Activated CD8-positive, alpha-beta memory T cell treated with anti-CD3 and anti-CD28 coated beads for 48 hours (primary cell): ENCODE measurements at regions not wholly inside any gene's neighbourhood (a gene's known extent, or its start where the extent isn't known, plus 50 kb on each side); places are given as distances from the start of the nearest gene placed in this dataset.

Experiments
- DNase-seq, 3 experiments: peaks; one replicate each; pipeline ENCODE4 v3.0.0-alpha.2; 2020; ENCODE audit warnings: low read depth in 2 of 3, low spot score in 2 of 3

GRCh38 chr1:186620566-186621350 lies 59.5 kb downstream of the PTGS2 start:
- DNase-seq: no peak

GRCh38 chr1:186618401-186619170 lies 61.6 kb downstream of the PTGS2 start:
- peak in 1 of 3 experiments; percentile 10 for DNase-seq

GRCh38 chr1:186617926-186618325 lies 62.3 kb downstream of the PTGS2 start:
- no peak for DNase-seq

DNA sequence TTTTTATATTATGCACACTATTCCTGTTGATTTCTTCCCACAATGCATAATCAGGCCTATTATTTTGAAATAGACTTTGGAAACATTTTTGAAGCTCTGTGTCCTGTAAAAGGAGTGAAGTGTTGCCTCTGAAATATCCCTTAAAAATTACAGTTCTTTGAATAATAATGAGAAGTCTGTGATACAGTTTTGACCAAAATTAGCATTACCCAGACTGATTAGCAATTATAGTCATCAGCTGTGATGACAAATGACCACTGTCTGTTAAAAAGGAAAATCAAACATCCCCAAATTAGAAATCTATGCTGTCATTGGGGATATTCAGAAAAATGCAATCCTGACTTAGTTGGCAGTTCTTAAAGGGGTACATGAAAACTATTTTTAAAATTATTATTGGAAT lies 63.7 kb downstream of the PTGS2 start:
- no peak for DNase-seq

DNA sequence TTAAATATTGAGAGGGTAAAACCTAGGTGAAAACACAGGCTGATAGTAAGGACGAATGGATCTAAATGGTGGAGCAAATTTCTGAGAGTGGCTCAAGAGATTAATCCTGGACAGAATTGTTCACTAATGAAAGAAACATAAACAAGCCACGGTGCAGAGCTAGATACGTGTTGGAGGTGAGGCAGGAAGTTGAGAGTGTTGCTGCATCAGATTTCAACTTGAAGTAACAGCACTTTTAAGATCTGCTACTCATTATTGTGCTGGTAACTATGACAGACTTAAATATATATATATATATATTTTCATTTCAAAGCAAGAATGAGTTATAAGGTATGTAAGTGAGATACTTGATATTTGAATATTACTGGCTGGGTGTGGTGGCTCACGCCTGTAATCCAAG lies 64.9 kb downstream of the PTGS2 start:
- DNase-seq: no peak

DNA sequence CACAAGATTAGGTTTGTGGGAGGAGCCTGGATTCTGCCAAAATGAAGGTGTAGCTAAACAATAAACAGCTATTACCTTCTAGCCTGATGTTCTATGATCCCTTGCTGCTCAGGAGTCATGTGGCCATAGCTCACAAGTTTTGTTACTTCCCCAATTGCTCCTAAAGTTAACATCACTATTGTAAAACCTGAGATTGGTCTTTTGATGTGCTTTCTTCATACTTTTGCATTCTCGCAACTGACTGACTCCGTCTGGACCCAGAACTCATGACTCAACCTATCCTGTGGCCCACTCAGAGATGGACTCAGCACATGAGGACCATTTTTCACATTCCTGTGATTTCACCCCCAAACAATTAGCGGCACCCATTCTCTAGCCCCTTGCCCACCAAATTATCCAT lies 69.1 kb downstream of the PTGS2 start:
- no peak for DNase-seq

DNA sequence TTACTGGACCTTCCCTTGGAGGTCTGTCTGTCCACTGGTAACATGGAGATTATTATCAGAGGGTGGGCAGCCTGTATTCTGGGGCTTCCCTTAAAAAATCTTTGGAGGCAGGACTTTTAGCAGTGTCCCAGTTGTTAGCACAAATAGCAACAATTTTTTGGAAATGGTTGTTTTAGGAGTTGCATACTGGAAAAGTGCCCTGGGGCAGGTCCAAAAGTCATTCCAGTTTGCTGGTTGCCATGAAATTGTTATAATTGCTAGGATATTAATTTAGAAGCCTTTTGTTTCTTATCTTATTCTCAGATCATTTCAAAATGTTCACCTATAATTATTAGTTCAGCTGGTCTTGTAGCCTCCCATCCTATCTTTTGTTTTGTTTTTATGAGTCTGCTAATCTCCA lies 71.0 kb downstream of the PTGS2 start:
- DNase-seq: no peak

DNA sequence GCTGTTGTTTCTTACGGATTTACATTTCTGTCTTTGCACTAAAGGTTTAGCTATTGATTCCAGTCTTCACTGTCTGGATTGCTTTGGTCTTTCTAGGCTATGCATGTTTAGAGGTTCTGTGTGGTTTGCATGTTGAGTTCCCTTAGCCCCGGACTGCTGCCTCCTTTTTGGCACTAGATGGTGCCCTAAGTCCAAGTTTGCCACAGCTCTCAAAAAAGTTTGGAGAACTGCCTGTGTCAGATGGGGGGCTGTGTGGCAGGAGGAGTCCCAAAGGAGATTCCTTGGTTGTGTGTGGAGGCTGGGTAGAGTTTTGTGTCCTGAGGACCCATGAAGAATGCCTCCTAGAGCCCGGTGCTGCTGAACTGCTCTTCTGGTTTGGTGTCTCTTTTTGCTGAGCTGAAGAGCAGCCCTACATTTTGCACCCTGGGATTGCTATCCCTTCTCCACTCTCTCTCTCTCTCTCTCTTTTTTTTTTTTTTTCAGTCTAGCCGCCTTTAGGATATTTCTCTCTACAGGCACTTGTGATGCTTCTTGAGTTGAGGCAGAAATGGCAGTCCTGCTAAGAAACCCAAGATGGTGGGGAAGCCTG lies 74.4 kb downstream of the PTGS2 start:
- DNase-seq: no peak

GRCh38 chr1:186595969-186596368 lies 84.3 kb downstream of the PTGS2 start:
- no peak for DNase-seq

DNA sequence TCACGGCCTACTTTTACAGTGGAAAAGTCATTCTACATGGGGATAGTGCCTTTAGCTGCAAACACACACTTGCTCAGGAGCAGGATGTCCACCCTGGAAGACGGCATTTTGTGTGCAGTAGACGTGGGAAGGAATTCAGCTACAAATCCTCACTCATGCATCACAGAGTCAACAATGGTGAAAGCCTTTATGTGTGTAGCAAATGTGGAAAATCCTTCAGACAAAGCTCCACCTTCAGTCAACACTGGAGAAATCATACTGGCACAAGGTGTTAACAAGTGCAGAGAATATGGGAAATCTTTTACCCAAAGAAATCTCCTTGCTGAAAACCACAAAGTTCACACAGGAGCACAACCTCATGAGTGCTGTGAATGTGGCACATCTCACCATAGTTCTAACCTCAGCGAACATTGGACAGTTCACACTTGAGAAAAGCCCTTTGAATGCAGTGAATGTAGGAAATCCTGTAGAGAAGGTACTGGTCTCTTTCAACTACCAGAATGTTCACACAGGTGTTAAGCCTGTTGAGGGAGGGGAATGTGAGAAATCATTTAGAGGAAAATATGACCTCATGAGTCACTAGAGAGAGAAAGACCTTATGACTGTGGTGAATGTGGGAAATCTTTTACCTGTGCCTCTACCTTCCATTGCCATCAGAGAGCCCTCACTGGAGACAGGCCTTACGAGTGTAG lies 101.8 kb downstream of the PTGS2 start:
- DNase-seq: no peak

GRCh38 chr1:186577633-186578032 lies 102.6 kb downstream of the PTGS2 start:
- no peak for DNase-seq

DNA sequence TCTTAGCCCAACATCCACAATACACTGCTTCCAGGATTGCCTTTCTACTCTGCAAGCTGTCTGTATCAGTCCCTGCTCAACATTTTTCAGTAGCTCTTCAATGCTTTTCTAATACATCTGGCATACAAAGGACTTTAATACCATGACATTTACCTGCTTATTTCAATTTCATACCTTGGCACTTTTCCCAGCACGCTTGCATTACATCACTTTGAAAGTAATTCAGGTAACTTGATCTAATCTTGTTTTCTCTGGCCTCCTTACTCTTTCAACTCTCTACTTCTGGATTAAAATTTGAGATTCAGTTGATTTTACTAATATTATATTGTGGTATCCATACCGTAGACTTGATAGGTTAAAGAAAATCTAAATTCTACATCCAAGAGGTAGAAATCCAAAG lies 103.0 kb downstream of the PTGS2 start:
- DNase-seq: no peak

GRCh38 chr1:186575348-186575747 lies 104.9 kb downstream of the PTGS2 start:
- no peak for DNase-seq

DNA sequence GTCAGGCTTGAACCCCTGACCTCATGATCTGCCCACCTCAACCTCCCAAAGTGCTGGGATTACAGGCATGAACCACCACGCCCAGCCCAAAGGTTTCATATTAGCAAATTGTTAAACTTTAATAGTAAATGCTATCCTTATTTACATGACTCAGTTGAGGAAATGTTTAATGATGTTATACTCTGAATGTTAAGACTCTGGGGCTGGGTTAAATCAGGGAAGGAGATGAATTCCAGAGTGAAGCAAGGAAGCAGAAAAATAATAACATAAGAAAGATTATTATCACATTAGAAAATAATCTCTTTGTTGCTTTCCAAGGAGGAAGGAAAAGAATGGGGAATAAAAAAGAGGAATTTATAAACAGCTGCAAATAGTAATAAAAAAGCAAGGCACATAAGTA lies 105.3 kb downstream of the PTGS2 start:
- DNase-seq: no peak

DNA sequence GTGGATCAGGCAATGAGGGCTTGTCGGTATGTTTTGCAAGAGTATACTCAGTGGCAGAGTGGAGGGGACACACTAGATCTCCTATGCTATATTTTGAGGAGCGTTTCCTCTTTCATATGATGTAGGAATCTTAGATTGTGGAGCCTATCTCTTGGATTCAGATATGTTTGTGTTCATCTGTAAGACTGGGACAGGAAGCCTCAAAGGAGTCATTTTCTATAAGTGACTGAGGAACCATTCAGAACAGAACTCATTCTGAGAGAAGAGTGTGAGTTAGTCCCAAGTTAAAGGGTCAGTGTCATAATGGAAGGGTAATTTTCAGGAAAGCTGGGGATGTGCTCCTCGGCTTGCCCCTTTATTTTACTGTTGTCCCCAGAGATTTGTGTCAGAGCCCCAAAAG lies 107.7 kb downstream of the PTGS2 start:
- DNase-seq: no peak

GRCh38 chr1:186571771-186572170 lies 108.5 kb downstream of the PTGS2 start:
- no peak for DNase-seq

- no peak for DNase-seq
These were observed 108.9 kb upstream of the PDC start for GRCh38 chr1:186569856-186570255.

- no peak for DNase-seq
These were observed 107.3 kb upstream of the PDC start for GRCh38 chr1:186568221-186568620.

DNA sequence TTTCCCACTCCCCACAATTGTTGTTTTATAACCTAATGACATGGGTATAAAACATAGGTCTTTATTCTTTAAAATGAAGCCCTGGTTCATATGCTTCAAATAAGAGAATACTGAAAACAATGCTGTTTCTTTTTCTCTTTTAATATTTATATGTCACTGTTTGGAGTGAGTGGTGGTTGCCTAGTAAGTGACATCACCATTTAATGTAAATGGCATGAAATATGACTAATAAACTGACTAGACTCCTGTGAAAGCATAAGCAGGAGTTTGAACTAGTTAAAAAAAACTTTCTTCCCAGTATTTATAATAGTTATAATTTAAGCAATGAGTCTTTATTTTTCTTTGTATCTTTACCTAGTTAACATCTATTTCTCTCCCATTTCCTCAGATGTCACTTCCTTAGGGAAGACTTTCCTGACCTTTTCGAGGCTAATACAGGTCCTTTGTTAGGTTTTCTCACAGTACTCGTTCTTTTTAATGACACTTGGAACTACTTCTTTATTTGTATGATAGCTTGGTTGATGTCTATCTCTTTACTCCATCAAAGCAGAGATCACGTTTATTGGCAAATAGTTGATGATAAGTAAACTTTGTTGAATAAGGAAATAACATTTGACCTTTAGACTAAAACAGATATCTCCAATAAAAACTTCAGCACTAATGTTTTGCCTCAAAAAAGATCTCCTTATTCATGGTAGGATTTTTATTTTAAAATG lies 105.4 kb upstream of the PDC start:
- no peak for DNase-seq

- DNase-seq: no peak
These were observed 103.7 kb upstream of the PDC start for GRCh38 chr1:186564582-186564981.

DNA sequence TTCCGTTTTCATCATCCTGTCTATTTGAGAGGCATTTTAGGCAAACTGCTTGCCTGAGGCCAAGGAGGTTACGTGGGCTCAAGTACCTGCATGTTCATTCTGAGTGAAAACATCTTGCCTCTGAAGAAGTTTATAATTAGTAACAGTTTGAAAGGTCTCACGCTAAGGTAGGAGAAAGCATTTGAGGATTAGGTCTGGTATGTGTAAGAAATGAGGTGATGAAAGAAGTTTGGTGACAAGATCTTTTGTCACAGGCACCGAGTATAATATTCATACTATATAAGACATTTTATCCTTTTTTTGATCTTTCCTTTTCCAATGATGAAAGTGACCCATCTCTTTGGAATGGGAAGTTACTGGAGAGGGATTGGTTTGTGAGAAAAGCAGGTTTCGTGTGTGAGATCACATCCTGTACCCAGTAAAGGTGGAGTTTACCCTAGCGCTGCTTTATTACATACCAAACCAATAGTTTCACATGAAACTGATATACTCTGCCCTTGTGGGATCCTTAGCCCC lies 98.7 kb upstream of the PDC start:
- DNase-seq: no peak
